ENCODE measurements at regions not wholly inside any gene's neighbourhood (a gene's known extent, or its start where the extent isn't known, plus 50 kb on each side); places are given as distances from the start of the nearest gene placed in this dataset.
"Not testable (repeated sequence)": the region's sequence is repeated elsewhere in the genome, so short reads cannot be mapped to it uniquely, and the experiment has no call there.

- DNase-seq = peak; percentile 55
Observed at GRCh38 chr16:22436823-22437652, 62.6 kb upstream of the CDR2 start.

- not testable (repeated sequence) for DNase-seq
Observed at GRCh38 chr16:22436326-22436822, 62.0 kb upstream of the CDR2 start.

DNA sequence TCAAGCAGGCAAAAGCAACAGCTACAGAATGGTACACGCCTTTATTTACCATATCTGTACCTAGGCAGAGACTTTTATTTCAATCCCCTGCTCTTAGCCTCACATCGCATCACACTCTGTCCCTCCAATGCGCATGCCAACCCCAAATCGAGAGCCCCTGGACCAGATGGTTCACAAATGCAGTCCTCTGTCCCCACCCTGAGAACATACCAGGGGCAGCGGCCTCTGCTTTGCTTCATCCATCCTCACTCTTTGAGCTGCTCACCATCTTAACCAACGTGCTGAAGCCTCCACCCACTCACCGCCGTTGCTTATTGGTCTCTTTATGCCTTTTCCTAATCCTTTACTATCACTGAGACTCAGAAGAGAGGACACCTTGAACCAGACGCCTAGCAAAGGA is 56.9 kb upstream of the CDR2 start:
- not testable (repeated sequence) for DNase-seq

DNA sequence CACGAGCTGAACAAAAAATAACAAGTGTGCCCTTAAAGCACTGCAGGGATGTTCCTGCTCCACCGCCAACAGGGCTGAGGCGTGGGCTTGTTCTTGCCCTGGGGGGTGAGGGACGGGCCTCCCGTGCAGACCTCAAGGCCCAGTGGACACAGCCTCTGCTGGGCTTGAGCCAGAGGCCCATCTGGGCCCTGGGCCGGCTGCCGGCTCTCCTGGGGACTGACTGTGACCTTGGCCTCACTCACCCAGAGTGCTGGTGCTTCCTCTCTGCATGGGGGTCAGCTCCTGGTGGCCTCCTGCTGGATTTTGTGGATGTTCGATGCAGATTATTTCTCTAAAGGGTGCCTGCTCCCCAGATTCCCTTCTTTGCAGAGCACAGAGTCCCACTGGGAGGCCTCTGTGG is 54.2 kb upstream of the CDR2 start:
- DNase-seq = no peak

GRCh38 chr16:22427556-22427955 is 53.1 kb upstream of the CDR2 start:
- no peak for DNase-seq

DNA sequence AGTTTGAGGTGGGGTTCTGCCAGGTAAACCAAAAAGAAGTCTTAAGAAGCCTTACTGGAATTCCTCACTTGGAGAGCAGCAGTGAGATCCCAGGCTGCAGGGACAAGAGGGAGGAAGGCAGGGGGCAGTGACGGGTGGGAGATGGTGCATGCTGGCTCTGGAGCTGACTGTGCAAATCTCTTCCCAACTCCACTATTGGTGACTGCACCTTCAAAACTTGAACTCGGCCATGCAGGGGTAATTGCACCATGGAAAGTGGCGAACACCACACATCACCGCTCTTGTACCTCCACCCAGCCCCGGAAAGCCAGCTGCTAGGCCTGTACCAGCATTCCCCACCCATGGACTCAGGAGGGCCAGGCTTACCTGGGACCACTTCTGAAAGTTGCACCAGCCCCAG is 51.4 kb upstream of the CDR2 start:
- DNase-seq = no peak

GRCh38 chr16:22425036-22425801 is 50.8 kb upstream of the CDR2 start:
- no peak for DNase-seq

GRCh38 chr16:22424161-22424937 is 49.9 kb upstream of the CDR2 start:
- no peak for DNase-seq
